ENCODE measurements at regions not wholly inside any gene's neighbourhood (a gene's known extent, or its start where the extent isn't known, plus 50 kb on each side); places are given as distances from the start of the nearest gene placed in this dataset.
"Not testable (repeated sequence)": the region's sequence is repeated elsewhere in the genome, so short reads cannot be mapped to it uniquely, and the experiment has no call there.

DNA sequence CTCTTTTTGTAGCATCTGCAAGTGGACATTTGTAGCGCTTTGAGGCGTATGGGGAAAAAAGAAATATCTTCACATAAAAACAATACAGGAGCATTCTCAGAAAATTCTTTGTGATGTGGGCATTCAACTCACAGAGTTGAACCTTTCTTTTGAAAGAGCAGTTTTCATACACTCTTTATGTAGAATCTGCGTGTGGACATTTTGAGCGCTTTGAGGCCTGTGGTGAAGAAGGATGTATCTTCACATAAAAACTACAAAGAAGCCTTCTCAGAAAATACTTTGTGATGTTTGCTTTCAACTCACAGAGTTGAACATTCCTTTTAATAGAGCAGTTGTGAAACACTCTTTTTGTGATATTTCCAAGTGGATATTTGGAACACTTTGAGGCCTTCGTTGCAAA, 598.4 kb upstream of the ZNF337 start:
- no peaks in the 10 kb centered on the region for H3K9me3 ChIP-seq (ENCODE audit: control insufficient read depth in 4 of 4, insufficient read depth in 3 of 4, low read length in 3 of 4)
- no peaks in the 10 kb centered on the region for H3K36me3 ChIP-seq (ENCODE audit: control insufficient read depth in 4 of 4, insufficient read depth in 4 of 4, low read length in 4 of 4)
- no peak for ATAC-seq (ENCODE audit: insufficient read depth, low FRiP score)
- no peak for TF ChIP-seq CTCF (IDR thresholded peaks at IDR 0.05; ENCODE audit: control extremely low read depth, extremely low read depth)
- H3K4me1 ChIP-seq (ENCODE audit: control insufficient read depth in 5 of 5, insufficient read depth in 5 of 5, low read length in 5 of 5), result no peaks in the 10 kb centered on the region
- H3K4me3 ChIP-seq, result no peak overlapping the region
- H3K9ac ChIP-seq (ENCODE audit: insufficient read depth in 1 of 2, low read length in 2 of 2), result no peak overlapping the region
- no peak for DNase-seq
- no peaks in the 10 kb centered on the region for H3K27me3 ChIP-seq (ENCODE audit: control insufficient read depth in 3 of 3, insufficient read depth in 3 of 3, low read length in 2 of 3)
- no peak overlapping the region for H3K27ac ChIP-seq (ENCODE audit: low read depth in 1 of 2, low read length in 1 of 2)
- WGBS, 2 donors, result 85 to 92% methylated on average over 5 of the region's 5 CpGs

GRCh38 chr20:26288379-26289061, 591.9 kb upstream of the ZNF337 start:
- not testable (repeated sequence) for H3K4me3 ChIP-seq; ATAC-seq (ENCODE audit: insufficient read depth, low FRiP score); H3K36me3 ChIP-seq (ENCODE audit: control insufficient read depth in 4 of 4, insufficient read depth in 4 of 4, low read length in 4 of 4); H3K9ac ChIP-seq (ENCODE audit: insufficient read depth in 1 of 2, low read length in 2 of 2); DNase-seq; H3K27ac ChIP-seq (ENCODE audit: low read depth in 1 of 2, low read length in 1 of 2); H3K9me3 ChIP-seq (ENCODE audit: control insufficient read depth in 4 of 4, insufficient read depth in 3 of 4, low read length in 3 of 4); H3K4me1 ChIP-seq (ENCODE audit: control insufficient read depth in 5 of 5, insufficient read depth in 5 of 5, low read length in 5 of 5); H3K27me3 ChIP-seq (ENCODE audit: control insufficient read depth in 3 of 3, insufficient read depth in 3 of 3, low read length in 2 of 3)
- WGBS, 2 donors, result 87 to 90% methylated on average over 7 of the region's 7 CpGs

DNA sequence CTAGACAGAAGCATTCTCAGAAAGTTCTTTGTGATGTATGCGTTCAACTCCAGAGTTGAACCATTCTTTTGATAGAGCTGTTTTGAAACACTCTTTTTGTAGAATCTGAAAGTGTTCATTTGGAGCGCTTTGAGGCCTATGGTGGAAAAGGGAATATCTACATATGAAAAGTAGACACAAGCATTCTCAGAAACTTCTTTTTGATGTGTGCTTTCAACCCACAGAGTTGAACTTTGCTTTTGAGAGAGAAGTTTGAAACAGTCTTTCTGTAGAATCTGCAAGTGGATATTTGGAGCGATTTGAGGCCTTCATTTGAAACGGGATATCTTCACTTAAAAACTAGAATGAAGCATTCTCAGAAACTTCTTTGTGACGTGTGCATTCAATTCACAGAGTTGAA, 582.6 kb upstream of the ZNF337 start:
- Histone ChIP-seq H3K27ac (ENCODE audit: low read depth in 1 of 2, low read length in 1 of 2) (no peak overlapping the region), H3K4me1 (ENCODE audit: control insufficient read depth in 5 of 5, insufficient read depth in 5 of 5, low read length in 5 of 5) (peaks cover 0 to 2% (median 0%) of the 10 kb centered on the region in 5 donors), H3K4me3 (no peak overlapping the region), H3K9ac (ENCODE audit: insufficient read depth in 1 of 2, low read length in 2 of 2) (no peak overlapping the region), H3K36me3 (ENCODE audit: control insufficient read depth in 4 of 4, insufficient read depth in 4 of 4, low read length in 4 of 4) (no peaks in the 10 kb centered on the region), H3K27me3 (ENCODE audit: control insufficient read depth in 3 of 3, insufficient read depth in 3 of 3, low read length in 2 of 3) (no peaks in the 10 kb centered on the region), H3K9me3 (ENCODE audit: control insufficient read depth in 4 of 4, insufficient read depth in 3 of 4, low read length in 3 of 4) (peaks cover 0 to 12% (median 0%) of the 10 kb centered on the region in 4 donors)
- DNase-seq, result no peak
- no peak for ATAC-seq (ENCODE audit: insufficient read depth, low FRiP score)
- no peak for TF ChIP-seq CTCF (IDR thresholded peaks at IDR 0.05; ENCODE audit: control extremely low read depth, extremely low read depth)
- WGBS, 2 donors, result 89 to 92% methylated on average over 5 of the region's 5 CpGs

DNA sequence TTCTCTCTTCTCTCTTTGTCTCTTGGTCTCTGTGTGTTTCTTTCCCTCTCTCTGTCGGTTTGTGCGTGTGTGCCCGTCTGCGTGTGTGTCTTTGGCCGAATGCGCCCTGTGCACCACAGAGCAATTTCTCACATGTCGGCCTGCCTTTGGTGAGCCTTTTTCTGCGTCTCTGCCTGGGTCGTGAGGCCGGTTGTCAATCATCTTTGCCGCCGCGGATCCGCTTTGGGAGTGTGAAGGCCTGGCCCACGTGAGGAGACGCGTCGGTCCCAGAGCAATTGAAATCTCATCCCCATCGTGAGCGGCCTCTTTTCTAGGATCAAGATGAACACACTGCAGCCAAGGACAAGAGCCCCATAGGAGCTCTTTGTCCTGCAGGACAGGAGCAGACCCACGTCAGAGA, 580.7 kb upstream of the ZNF337 start:
- WGBS, 2 donors, result 86 to 90% methylated on average over 21 of the region's 21 CpGs
- TF ChIP-seq CTCF (IDR thresholded peaks at IDR 0.05; ENCODE audit: control extremely low read depth, extremely low read depth), result no peak

More for the DNA sequence above, 580.7 kb upstream of the ZNF337 start:
- peaks cover 0 to 2% (median 0%) of the 10 kb centered on the region in 5 donors for H3K4me1 ChIP-seq (ENCODE audit: control insufficient read depth in 5 of 5, insufficient read depth in 5 of 5, low read length in 5 of 5)
- ATAC-seq (ENCODE audit: insufficient read depth, low FRiP score) (no peak), DNase-seq (no peak)
- H3K27me3 ChIP-seq (ENCODE audit: control insufficient read depth in 3 of 3, insufficient read depth in 3 of 3, low read length in 2 of 3), result no peaks in the 10 kb centered on the region
- no peak overlapping the region for H3K27ac ChIP-seq (ENCODE audit: low read depth in 1 of 2, low read length in 1 of 2)
- H3K36me3 ChIP-seq (ENCODE audit: control insufficient read depth in 4 of 4, insufficient read depth in 4 of 4, low read length in 4 of 4), result no peaks in the 10 kb centered on the region
- H3K4me3 ChIP-seq, result no peak overlapping the region
- no peak overlapping the region for H3K9ac ChIP-seq (ENCODE audit: insufficient read depth in 1 of 2, low read length in 2 of 2)
- peaks cover 0 to 12% (median 0%) of the 10 kb centered on the region in 4 donors for H3K9me3 ChIP-seq (ENCODE audit: control insufficient read depth in 4 of 4, insufficient read depth in 3 of 4, low read length in 3 of 4)
